Kidney (tissue), 10 donors: ENCODE measurements at regions not wholly inside any gene's neighbourhood (a gene's known extent, or its start where the extent isn't known, plus 50 kb on each side); places are given as distances from the start of the nearest gene placed in this dataset.
"Not testable (repeated sequence)": the region's sequence is repeated elsewhere in the genome, so short reads cannot be mapped to it uniquely, and the experiment has no call there.

Source experiments
- DNase-seq, 5 donors: peaks; one replicate each; pipeline ENCODE4 v3.0.0-alpha.2; 2013 to 2020
- FAIRE-seq: peaks from 2 replicates; lab custom pipeline; 2012; peaks lifted over from hg19 to GRCh38; lab: Jason Lieb, UNC
- H3K27ac ChIP-seq, 2 donors: one replicate each; pipeline ENCODE4 v1.7.0; 2013; ENCODE audit warnings: low read depth in 2 of 2, low read length in 2 of 2, inconsistent platforms in 1 of 2
- H3K27me3 ChIP-seq: one replicate; pipeline ENCODE4 v1.7.1; 2013; ENCODE audit warnings: low read length, inconsistent platforms; ENCODE audit not compliant: control insufficient read depth, insufficient read depth
- H3K36me3 ChIP-seq, 3 donors: one replicate each; pipeline versions ENCODE4 v1.7.0 to v1.7.1; 2013; ENCODE audit warnings: low read length in 3 of 3, control low read depth in 1 of 3, inconsistent platforms in 1 of 3; ENCODE audit not compliant: insufficient read depth in 3 of 3, control insufficient read depth in 2 of 3
- H3K4me1 ChIP-seq, 3 donors: one replicate each; pipeline versions ENCODE4 v1.7.0 to v1.7.1; 2013; ENCODE audit warnings: low read length in 3 of 3, inconsistent platforms in 1 of 3, low read depth in 1 of 3; ENCODE audit not compliant: control insufficient read depth in 2 of 3, insufficient read depth in 2 of 3
- H3K4me3 ChIP-seq, 3 donors: one replicate each; pipeline versions ENCODE4 v1.7.0 to v1.8.1; 2013; ENCODE audit warnings: low read length in 3 of 3, control low read depth in 1 of 3, inconsistent platforms in 1 of 3
- H3K9ac ChIP-seq, 3 donors: one replicate each; pipeline versions ENCODE4 v1.7.0 to v1.7.1; 2013; ENCODE audit warnings: low read length in 3 of 3, control low read depth in 1 of 3, inconsistent platforms in 1 of 3
- H3K9me3 ChIP-seq, 3 donors: one replicate each; pipeline versions ENCODE4 v1.7.0 to v1.7.1; 2013; ENCODE audit warnings: low read length in 3 of 3, control low read depth in 1 of 3, inconsistent platforms in 1 of 3; ENCODE audit not compliant: control insufficient read depth in 2 of 3, insufficient read depth in 1 of 3
- intact Hi-C: fragments of 100-400 bp; cut with DNase I; formaldehyde crosslinking; loops from one replicate; pipeline ENCODE4 v1.11.1; 2022
- donor health status: control.
- donor health status: control.
- donor health status: DM: yes; HTN: yes; CAD: no.
- donor health status: Normal renal cell carcinoma (clear cell type).

- H3K4me3 ChIP-seq, H3K4me1 ChIP-seq, H3K9ac ChIP-seq, H3K36me3 ChIP-seq, H3K27ac ChIP-seq, H3K27me3 ChIP-seq, FAIRE-seq, intact Hi-C loops: not testable (repeated sequence)
- peak in 1 of 5 donors; percentile 76 for DNase-seq
- peaks cover 0 to 20% (median 2%) of the 10 kb centered on the region in 3 donors for H3K9me3 ChIP-seq
These were observed 136.2 kb upstream of the TPTE start for GRCh38 chr21:10385202-10385601.

GRCh38 chr21:10385898-10386527 is 135.4 kb upstream of the TPTE start:
- H3K4me1 ChIP-seq, H3K27me3 ChIP-seq, H3K9ac ChIP-seq, H3K27ac ChIP-seq, H3K36me3 ChIP-seq, H3K4me3 ChIP-seq, FAIRE-seq, intact Hi-C loops: not testable (repeated sequence)
- H3K9me3 ChIP-seq = peaks cover 0 to 25% (median 2%) of the 10 kb centered on the region in 3 donors
- peak in 1 of 5 donors; percentile 63 for DNase-seq

- H3K27me3 ChIP-seq, DNase-seq, H3K27ac ChIP-seq, FAIRE-seq, intact Hi-C loops, H3K36me3 ChIP-seq, H3K9ac ChIP-seq, H3K4me1 ChIP-seq, H3K4me3 ChIP-seq: not testable (repeated sequence)
- peaks cover 0 to 25% (median 0%) of the 10 kb centered on the region in 3 donors for H3K9me3 ChIP-seq
These were observed 133.5 kb upstream of the TPTE start for GRCh38 chr21:10387692-10388450.

- H3K27me3 ChIP-seq, H3K4me3 ChIP-seq, H3K9ac ChIP-seq, FAIRE-seq, H3K27ac ChIP-seq, H3K4me1 ChIP-seq, DNase-seq, H3K36me3 ChIP-seq, intact Hi-C loops: not testable (repeated sequence)
- peaks cover 0 to 22% (median 0%) of the 10 kb centered on the region in 3 donors for H3K9me3 ChIP-seq
These were observed 132.8 kb upstream of the TPTE start for GRCh38 chr21:10388625-10389024.

- peaks cover 0 to 16% (median 4%) of the 10 kb centered on the region in 3 donors for H3K9me3 ChIP-seq
- H3K9ac ChIP-seq, H3K27ac ChIP-seq, H3K4me3 ChIP-seq, FAIRE-seq, intact Hi-C loops, H3K36me3 ChIP-seq, H3K4me1 ChIP-seq, H3K27me3 ChIP-seq, DNase-seq: not testable (repeated sequence)
These were observed 129.1 kb upstream of the TPTE start for GRCh38 chr21:10392301-10392700.

DNA sequence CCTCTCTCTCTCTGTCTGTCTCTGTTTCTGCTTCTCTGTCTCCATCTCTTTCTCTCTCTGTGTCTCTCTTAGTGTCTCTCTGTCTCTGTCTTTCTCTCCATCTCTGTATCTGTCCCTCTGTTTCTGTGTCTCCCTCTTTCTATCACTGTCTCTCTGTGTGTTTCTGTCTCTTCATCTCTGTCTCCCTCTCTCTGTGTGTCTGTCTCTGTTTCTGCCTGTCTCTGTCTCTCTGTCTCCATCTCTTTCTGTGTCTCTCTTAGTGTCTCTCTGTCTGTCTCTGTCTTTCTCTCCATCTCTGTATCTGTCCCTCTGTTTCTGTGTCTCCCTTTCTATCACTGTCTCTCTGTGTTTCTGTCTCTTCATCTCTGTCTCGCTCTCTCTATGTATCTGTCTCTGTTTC is 125.4 kb upstream of the TPTE start:
- DNase-seq, H3K4me3 ChIP-seq, FAIRE-seq, H3K36me3 ChIP-seq, intact Hi-C loops, H3K9ac ChIP-seq, H3K4me1 ChIP-seq, H3K27me3 ChIP-seq, H3K27ac ChIP-seq, H3K9me3 ChIP-seq: not testable (repeated sequence)

- H3K9ac ChIP-seq, H3K4me1 ChIP-seq, intact Hi-C loops, FAIRE-seq, H3K27me3 ChIP-seq, H3K27ac ChIP-seq, H3K4me3 ChIP-seq, DNase-seq, H3K9me3 ChIP-seq, H3K36me3 ChIP-seq: not testable (repeated sequence)
These were observed 123.9 kb upstream of the TPTE start for GRCh38 chr21:10397495-10397915.

DNA sequence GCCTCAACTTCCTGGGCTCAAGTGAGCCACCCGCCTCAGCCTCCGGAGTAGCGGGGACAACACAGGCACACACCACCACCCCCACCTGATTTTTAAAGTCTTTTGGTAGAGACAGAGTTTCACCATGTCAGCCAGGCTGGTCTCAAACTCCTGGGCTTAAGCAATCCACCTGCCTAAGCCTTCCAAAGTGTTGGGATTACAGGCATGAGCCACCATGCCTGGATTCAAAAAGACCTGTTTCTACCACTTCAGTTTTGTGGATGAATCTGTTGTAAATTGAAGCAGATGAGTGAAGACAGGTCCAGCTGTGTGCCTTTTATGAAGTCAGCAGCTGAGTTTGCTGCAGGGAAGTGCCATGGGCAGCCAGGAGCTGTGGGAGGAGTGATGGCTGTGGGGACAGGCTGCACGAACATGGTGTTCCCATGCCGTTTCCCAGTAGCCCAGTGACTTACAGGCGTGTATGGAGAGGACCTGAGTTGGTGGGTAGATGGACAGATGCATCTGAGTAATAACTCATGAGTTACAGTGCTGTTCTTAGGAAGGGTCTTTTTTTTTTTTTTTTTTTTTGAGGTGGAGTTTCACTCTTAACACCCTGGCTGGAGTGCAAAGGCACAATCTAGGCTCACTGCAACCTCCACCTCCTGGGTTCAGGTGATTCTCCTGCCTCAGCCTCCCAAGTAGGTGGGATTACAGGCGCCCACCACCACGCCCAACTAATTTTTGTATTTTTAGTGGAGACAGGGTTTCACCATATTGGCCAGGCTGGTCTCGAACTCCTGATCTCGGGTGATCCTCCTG is 122.5 kb upstream of the TPTE start:
- H3K27ac ChIP-seq, FAIRE-seq, H3K36me3 ChIP-seq, DNase-seq, H3K4me1 ChIP-seq, H3K27me3 ChIP-seq, H3K9me3 ChIP-seq, H3K4me3 ChIP-seq, intact Hi-C loops, H3K9ac ChIP-seq: not testable (repeated sequence)
